RPMI8226 (cell line): ENCODE measurements at regions not wholly inside any gene's neighbourhood (a gene's known extent, or its start where the extent isn't known, plus 50 kb on each side); places are given as distances from the start of the nearest gene placed in this dataset.
"Not testable (repeated sequence)": the region's sequence is repeated elsewhere in the genome, so short reads cannot be mapped to it uniquely, and the experiment has no call there.

Experiments
- DNase-seq: peaks from one replicate; pipeline ENCODE4 v3.0.0-alpha.2; 2015

DNA sequence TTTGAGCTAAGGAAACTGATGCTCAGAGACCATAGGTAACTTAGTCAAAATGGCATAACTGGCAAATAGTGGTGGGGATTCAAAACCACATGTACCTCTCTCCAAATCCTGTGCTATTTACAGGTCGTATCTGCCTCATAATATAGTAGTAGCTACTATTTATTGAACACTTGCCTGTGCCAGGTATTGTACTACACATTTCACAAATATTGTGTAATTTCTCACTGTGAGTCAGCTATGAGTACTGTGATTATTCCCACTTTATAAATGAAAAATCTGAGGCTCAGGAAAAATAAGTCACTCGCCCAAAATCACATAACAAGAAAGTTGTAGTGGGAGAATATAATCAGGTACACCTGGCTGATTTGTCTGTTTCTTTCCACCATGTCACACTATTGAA lies 199.8 kb upstream of the FAT3 start:
- no peak for DNase-seq

DNA sequence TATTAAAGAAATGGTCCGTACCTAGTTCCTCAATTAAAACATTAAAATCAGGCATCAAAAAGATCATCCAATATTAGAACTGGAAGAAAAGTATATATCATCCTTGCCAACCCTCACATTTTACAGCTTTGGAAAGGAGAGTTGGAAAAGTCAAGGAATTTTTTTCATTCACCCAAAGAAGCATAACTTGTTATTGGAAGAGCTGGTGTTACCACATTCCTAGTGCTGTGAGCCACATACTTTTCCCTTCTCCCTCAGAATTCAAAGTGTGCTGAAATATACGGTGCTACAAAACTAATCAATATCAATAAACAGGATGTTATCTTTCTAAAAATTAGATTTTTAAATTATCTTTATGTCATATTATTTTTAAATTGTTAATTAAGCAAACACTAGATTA lies 202.1 kb upstream of the FAT3 start:
- no peak for DNase-seq

DNA sequence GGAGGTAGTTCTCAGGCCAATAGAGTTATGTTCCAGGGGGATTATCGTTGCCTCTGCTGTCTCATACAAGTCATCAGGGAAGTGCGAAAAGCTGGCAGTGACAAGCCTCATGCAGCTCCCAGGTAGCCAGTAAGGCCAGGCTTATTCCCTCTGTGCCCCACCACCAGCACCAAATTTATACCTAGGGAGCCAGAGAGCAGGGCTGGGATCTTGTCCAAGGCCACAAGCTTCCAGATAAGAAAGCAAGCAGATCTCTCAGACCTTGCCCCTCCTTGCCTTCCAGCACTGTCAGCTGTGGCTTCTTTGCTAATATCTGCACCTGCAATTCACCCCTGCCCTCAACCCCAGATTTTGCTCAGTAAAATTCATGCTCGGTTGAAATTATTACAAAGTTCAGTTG lies 206.3 kb upstream of the FAT3 start:
- no peak for DNase-seq

DNA sequence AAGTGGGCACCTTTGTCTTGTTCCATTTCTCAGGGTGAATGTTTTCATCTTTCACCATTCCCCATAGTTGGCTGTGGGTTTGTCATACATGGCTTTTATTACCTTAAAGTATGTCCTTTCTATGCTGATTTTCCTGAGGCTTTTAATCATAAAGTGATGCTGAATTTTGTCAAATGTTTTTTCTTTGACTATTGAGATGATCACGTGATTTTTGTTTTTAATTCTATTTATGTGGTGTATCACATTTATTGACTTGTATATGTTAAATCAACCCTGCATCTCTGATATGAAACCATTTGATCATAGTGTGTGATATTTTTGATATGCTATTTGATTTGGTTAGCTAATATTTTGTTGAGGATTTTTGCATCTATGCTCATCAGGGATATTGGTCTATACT lies 216.4 kb upstream of the FAT3 start:
- no peak for DNase-seq

DNA sequence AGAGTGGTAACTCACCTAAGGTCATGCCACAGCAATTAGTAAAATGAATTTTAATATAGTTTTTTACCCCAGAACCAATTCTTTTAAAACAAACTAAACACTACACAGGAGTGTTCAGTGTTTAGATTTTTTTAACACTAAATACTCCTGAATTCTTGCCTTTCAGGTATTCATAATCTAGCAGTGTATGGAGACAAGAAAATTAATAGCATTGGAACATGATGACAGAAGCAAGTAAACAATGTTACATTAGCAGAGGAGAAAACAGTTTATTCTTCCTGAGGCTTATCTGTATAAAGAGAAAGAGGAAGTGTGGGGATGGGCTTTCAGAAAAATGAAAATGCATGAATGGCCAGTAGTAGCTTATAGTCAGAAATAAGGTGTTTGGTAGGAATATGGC lies 222.1 kb upstream of the FAT3 start:
- no peak for DNase-seq

DNA sequence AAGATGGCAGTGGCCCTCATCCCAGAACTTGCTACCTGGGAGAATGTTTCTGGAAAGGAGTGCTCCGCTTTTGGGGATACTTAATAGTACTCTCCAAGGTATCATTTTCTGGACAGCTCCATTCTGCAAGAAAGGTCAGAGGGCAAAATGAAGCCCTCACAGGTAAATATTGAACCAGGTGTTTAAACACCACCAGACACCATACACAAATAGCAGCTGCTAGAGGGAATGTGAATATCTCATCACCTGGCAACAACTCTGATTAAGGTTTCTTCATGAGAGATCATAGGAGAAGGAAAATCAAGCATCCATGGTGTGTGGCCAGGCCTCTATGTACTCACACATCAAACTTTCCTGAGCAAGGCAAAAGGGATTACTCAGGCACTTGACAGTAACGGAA lies 226.1 kb upstream of the FAT3 start:
- DNase-seq = no peak

DNA sequence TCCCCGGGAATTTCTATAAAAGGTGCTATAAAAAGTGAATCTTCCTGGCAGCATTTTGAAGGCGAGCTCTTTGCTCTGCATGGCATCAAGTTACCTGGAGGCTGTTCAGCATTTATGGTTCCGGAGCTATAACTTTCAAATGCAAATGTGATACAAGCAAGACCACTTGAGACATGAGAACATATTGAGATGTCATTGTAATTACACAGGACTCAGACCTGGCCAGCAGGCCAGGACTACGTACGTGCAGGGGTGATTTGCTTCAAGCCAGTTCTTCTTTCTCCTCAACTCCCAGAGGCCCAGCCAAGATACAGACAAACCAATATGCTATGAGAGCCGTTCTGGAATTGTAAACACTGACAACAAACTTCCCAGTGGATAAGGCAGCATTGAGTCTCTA lies 227.4 kb upstream of the FAT3 start:
- DNase-seq = no peak

DNA sequence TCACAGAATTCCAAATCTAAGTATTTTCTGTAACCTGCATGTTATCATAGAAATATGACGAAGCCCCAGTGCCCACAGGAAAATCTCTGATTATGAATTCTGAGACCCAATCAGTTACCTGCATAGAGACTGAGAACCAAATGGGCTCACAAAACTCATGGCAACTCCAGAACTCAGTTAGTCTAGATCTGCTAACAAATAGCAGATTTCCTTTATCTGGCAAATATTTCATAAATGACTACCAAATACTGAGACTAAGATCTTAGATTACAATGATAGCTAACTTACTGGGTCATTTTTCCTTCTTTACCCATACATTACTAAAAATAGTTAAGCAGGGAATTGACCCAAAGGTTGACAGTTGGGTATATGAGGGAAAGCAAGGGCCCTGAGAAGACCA lies 228.1 kb upstream of the FAT3 start:
- DNase-seq = no peak

DNA sequence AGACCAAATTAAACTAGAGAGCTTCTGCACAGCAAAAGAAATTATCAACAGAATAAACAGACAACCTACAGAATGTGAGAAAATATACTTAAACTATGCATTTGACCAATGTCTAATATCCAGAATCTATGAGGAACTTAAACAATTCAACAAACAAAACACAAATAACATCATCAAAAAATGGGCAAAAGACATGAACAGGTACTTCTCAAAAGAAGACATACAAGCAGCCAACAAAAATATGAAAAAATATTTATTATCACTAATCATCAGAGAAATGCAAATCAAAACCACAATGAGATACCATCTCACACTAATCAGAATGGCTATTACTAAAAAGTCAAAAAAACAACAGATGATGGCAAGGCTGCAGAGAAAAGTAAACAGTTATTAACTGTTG lies 236.2 kb upstream of the FAT3 start:
- DNase-seq = not testable (repeated sequence)

DNA sequence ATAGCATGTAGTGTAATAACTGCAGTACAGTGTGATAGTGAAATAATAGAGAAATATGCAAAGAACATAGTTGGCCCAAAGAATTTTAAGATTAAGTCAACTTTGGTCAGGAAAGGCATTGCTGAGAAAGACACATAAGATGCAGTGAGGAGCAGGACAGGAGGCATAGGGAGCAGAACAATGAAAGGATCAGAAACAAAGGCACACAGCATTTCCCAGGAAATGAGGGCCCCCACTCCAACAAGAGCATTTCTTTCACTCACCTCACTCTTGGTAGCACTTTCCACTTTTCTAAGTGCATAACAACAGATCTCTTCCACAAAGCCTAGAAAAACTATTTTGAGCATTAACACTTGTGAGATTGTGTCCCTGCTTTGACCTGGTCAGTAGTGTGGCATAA lies 238.4 kb upstream of the FAT3 start:
- no peak for DNase-seq

DNA sequence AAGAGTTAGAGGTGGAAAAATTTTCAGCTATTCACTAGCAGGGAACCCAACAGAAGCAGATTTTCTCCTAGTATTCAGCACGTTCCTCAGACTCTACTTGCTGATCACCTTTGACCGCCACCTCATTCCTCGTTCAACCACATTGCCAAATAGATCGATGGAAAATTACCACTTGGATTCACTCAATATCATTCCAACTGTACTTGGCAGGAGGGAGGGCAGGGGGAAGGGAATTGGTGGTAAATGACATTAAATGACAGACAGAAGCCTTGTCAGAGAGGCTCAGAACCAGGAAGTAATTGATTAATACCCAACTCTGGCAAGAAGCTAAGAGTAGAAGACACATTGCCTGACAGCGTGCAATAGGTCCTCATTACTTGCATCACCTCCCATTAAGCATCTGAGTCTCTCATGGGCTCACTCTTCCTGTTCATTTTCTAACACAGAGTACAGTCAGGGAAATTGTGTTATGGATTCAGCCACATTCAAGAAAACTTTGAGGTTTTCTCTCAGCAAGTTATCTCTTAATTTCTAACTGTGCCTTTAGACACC lies 240.5 kb upstream of the FAT3 start:
- DNase-seq = no peak

DNA sequence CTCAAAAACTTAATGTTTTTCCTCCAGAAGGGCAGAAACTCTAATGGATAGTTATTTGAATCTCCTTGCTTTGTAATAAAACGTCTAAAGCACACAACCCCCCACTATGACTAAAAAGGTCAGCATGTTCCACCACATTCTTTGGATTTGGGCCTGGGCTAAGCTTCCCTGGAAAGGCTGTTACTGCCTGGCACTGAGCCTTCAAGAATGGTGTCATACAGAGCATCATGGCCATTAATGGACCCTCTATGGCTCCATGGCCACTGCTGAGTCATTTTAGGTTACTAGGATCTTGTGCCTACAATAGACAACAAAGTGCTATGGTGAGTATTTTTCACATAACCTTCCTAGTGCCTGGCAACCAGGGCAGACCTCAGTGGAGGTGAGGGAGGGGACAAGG lies 242.6 kb upstream of the FAT3 start:
- no peak for DNase-seq

DNA sequence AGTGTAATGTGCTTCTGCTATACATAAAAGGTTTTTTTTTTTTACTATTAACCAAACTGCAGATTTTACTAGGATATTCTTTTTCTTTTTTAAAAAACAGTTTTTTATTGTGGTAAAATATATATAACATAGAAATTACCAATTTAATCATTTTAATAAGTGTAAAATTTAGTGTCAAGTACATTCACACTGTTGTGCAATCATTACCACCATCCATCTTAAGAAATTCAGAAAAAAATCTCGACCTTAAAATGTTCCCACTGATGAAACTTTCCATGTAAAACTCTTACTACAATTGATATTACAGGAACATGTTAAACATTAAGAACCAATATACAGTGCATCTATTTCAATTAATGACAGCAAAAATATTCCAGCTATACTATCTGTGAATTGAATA lies 244.8 kb upstream of the FAT3 start:
- no peak for DNase-seq

DNA sequence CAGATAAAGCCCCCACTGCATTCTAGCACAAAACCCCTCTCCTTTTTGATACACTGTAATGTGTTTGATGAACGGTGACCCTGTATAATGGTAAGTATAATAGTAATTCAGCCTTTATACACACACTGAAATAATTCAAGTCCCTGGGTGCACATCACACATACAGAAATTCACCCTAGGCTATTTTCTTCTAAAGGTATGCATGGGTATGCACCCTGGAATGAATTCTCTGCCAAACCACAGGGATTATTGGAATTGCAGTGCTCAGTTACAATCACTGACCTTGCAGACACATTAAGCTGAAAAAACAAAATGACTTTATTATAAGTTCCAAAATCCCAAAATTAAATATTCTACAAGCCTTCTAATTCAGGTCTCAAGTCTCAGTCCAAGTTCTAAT lies 245.9 kb upstream of the FAT3 start:
- no peak for DNase-seq

DNA sequence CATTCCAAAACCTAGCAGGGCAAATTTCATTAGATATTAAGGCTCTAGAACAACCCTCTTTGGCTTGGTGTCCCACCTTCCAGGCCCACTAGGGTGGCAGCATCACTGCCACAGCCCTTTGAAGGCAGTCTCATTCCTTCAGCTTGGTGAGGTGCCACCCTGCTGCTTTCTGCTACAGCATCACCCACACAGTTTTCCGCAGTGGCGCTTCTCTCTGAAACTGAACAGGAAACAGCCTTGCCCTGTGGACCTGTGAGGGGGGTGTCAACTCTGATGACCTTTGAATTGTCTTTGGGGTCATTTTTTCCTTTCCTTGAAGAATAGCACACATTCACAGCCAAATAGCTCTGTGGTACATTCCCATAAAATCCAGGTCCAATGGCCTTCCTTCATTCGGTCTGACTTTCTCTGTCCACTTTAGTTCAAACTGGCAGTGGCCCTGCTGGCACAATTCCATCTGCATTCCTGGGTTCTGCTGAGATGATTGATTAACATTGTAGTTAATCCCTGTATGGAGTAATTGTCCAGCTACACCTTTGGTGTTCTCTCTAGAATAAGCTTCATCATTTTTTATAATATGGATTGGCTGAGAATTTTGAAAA lies 251.9 kb upstream of the FAT3 start:
- no peak for DNase-seq

DNA sequence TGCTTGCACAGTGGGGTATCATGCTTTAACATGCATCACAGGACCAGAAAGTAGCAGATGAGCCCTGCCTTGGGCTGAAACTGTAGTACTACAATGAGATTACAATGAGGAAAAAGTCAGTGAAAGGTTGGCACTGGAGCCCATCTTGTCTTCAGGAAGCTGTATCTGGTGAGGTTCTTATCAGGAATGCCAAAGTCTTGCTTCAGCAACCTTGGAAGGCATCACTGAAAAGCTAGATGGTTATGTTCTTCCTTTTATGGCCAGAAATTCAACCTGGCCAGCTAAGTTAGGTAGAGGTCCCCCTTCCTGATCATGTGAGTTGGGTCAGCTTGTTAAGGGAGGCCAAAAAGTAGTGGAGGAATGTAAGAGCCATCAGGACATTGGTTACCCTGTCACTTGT lies 254.0 kb upstream of the FAT3 start:
- no peak for DNase-seq

DNA sequence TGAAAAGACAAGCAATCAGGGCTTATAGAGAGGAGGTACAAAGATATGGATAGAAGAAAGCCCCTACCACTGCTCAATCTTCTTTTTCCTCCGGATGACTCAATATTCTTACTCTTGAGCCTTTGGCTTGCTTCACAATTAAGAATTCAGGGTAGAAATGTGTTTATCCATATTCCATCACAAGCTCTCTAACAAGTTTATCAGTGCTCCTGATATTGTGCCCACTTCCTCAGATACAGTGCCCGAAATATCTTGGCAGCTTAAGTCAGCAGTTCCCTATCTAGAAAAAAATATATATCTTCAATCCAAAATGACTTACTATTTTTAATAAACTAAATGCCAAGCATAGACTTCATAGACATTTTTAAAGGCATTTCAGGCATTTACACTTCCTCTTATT lies 255.1 kb upstream of the FAT3 start:
- no peak for DNase-seq

DNA sequence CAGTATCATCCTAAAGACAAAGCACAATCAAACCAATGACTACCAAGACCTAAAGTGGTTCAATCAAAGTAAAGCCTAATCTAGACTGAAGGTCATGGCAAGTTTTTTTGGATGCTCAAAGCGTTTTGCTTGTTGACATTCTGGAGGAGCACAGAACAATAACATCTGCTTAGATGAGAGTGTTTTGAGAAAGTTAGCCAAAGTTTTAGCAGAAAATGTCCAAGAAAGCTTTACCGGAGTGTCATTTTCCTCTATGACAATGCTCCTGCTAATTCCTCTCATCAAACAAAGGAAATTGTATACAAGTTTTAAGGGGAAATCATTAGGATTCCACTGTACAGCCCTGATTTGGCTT lies 256.9 kb upstream of the FAT3 start:
- no peak for DNase-seq

DNA sequence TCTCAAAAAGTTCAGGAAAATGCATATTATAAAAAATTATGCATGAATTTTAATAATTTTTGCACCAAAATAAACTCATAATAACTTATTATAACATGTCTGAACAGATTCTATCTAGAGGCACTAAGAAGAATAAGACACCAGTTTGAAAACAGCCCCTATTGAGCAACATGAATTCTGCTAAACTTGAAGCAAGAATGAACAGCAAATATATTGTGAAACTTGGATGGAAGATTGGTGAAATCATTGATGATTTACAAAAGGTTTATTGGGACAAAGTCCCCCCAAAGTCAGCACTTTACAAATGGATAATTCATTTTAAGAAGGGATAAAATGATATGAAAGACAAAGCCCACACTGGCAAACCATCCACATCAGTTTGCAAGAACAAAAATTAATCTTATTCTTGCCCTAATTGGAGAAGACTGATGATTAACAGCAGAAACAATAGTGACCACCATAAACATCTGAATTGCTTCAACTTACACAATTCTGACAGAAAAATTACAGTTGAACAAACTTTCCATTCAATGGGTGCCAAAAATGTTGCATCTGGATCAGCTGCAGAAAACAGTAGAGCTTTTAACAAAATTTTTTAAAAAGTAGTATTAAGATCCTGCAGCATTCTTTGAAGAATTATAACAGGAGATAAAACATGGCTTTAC lies 257.5 kb upstream of the FAT3 start:
- DNase-seq = no peak

DNA sequence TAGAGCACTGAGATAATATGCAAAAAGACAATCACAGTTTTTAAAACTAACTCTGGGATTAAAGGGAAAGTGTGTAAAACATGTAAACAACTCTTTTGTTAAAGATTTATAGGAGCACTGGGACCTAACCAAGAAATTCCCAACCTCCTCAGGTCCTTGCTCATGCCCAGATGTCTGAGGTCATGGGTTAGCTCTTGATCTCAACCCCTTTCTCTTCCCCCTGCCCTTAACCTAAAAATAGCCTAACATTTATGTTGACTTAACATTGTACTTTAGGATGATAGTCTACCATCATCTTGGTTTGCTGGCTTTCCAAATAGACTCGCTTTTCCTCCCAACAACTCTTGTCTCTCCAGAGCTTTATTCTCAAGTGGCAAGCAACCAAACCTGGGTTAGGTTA lies 258.2 kb upstream of the FAT3 start:
- DNase-seq = no peak

DNA sequence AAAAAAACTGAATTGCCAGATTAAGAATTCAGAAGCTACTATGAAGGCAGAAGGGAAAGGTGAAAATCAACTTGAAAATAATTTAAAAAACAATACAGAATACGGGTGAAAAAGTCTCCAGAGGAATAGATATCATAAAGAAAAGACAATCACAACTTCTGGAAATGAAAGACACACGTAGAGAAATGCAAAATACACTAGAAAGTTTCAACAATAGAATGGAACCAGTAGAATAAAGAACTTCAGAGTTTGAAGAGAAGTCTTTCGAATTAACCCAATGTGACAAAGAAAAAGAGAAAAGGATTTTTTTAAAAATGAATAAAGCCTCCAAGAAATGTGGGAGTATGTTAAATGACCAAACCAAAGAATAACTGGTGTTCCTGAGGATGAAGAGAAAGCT lies 263.8 kb upstream of the FAT3 start:
- no peak for DNase-seq

DNA sequence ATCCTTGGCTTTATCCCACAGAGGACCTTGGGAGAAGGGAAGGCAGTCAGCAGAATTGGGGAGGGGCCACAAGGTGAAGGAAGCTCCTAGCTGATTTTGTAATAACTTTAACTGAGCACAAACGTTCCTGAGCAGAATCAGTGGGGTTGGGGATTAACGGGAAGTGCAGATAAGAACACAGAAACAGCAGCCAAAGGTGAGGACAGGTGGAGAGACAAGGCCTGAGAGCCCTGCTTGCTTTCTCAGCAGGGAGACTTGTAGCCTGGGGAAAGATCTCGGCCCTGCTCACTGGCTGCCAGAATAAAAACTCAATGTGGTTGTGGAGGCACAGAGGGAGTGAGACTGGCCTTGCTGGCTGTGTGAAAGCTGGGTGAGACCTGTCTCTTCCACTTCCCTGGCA lies 265.2 kb upstream of the FAT3 start:
- no peak for DNase-seq

DNA sequence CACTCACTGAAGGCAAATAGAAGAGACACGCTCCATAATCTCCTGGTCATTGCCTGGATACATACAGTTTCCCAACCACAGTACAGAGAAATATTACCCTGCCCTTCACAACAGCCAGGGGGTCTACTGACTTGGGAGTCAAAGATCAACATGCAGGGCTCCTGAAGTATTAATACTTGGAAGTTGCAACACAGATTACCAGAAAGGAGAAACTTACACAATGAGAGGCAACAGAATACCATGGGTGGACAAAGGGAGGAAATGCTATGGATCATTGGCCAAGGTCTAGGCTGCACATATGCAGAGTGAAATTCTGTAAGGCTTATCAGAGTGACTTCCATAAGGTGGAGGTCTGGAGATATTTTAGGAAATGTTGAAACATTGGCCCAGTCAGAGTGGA lies 267.9 kb upstream of the FAT3 start:
- no peak for DNase-seq

DNA sequence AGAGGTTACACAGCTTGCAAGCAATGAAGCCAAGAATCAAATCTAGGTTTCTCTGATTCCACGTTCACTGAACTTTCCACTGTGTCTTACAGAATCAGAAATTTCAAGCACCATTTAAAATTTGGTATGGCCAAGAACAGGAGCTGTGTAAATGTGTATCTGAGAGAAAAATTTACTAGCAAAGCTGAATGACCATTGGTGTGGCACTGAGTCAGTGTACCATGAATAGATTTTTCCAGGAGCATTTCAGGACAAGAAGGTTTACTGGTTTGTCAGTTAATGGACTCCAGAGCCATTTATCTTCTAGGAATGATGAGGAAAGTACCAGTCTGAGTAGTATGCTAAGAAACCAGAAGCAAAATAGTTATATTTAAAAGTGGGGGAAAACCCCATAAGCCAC lies 269.4 kb upstream of the FAT3 start:
- DNase-seq = no peak

DNA sequence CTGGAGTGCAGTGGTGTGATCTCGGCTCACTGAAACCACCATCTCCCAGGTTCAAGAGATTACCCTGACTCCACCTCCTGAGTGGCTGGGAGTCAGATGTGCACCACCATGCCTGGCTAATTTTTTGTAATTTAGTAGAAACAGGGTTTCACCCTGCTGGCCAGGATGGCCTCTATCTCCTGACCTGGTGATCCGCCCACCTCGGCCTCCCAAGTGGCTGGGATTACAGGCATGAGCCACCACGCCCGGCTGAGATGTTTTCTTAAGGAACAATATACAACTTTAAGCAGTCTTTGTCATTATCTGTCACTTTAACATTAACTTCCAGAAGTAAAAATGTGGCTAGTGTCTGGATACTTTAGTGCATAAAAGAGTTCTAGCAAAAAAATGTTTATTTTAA lies 272.6 kb upstream of the FAT3 start:
- no peak for DNase-seq
